HCT116 (cell line): ENCODE measurements at regions not wholly inside any gene's neighbourhood (a gene's known extent, or its start where the extent isn't known, plus 50 kb on each side); places are given as distances from the start of the nearest gene placed in this dataset.

Experiments used
- ATAC-seq: fragments of 200-7000 bp; cut with Tn5 transposase; 2 replicates; pipeline ENCODE4 v1.9.1; 2020; ENCODE audit warnings: mild to moderate bottlenecking, moderate library complexity
- BruUV-seq: library from RNA; stranded (reverse); fragments of 400-500 nt; replicated peaks from 2 replicates; lab custom pipeline; 2021; lab: Mats Ljungman, UMichigan
- CTCF ChIA-PET: fragments of 300-600 bp; sonication (Branson Sonifier 250); formaldehyde crosslinking; loops from one replicate; lab custom pipeline; 2021; ENCODE audit warnings: antibody characterized with exemption; lab: Charles Lee
- POLR2A ChIA-PET: fragments of 300-600, 350-600 bp; sonication (Branson Sonifier 250); formaldehyde crosslinking; loops from one replicate; lab custom pipeline; 2021; ENCODE audit warnings: antibody characterized with exemption; lab: Charles Lee
- RAD21 ChIA-PET, 2 experiments: fragments of 300-600 bp; sonication (Branson Sonifier 250); formaldehyde crosslinking; loops; one replicate each; lab custom pipeline; 2023; ENCODE audit warnings: low total read pairs in 2 of 2; ENCODE audit not compliant: uncharacterized antibody in 2 of 2, unreplicated experiment in 2 of 2, low non-redundant PET in 1 of 2; lab: Charles Lee
- DNase-seq: peaks from one replicate; pipeline ENCODE4 v3.0.0-alpha.2; 2010; ENCODE audit warnings: low read depth, low spot score
- H2AFZ ChIP-seq: fragments of 200-600 bp; shearing (Covaris generic), sonication (generic); 2 replicates; pipeline ENCODE4 v1.6.1; 2017; ENCODE audit warnings: low read depth, mixed run types, mixed read lengths, antibody characterized with exemption, low read length; ENCODE audit not compliant: poor library complexity, severe bottlenecking
- H3K27ac ChIP-seq: 2 replicates; pipeline ENCODE4 v1.5.1; 2012; ENCODE audit warnings: low read depth, low read length
- H3K27me3 ChIP-seq: fragments of 200-600 bp; sonication (generic); 2 replicates; pipeline ENCODE4 v1.6.1; 2016; ENCODE audit warnings: mixed run types, low read length, mixed read lengths; ENCODE audit not compliant: insufficient read depth
- H3K36me3 ChIP-seq, 2 experiments: fragments of 200-500 bp in 1 of 2; fragments of 200-600 bp in 1 of 2; sonication (Bioruptor generic) in 1 of 2; sonication (generic) in 1 of 2; 2 replicates each; pipeline versions ENCODE4 v1.5.1 to v1.6.1; 2014 to 2016; ENCODE audit warnings: low read length in 2 of 2, inconsistent platforms in 1 of 2, mixed read lengths in 1 of 2, mixed run types in 1 of 2; ENCODE audit not compliant: insufficient read depth in 2 of 2, control insufficient read depth in 1 of 2
- H3K4me1 ChIP-seq, 2 experiments: fragments of 200-600 bp in 1 of 2; sonication (generic) in 1 of 2; 2 replicates each; pipeline versions ENCODE4 v1.5.1 to v1.6.1; 2012 to 2017; ENCODE audit warnings: low read length in 2 of 2, inconsistent platforms in 1 of 2, mild to moderate bottlenecking in 1 of 2, mixed read lengths in 1 of 2, mixed run types in 1 of 2, moderate library complexity in 1 of 2; ENCODE audit not compliant: insufficient read depth in 2 of 2, control insufficient read depth in 1 of 2
- H3K4me2 ChIP-seq: fragments of 200-600 bp; sonication (generic); 2 replicates; pipeline ENCODE4 v1.6.1; 2017; ENCODE audit warnings: mixed run types, low read length, mixed read lengths
- H3K4me3 ChIP-seq, 2 experiments: fragments of 200-600 bp in 1 of 2; sonication (generic) in 1 of 2; replicated peaks in 1 of 2; 2 replicates each; pipeline ENCODE4 v1.5.1; 2011 to 2016; ENCODE audit warnings: low read length in 2 of 2, control low read depth in 1 of 2, low read depth in 1 of 2, mild to moderate bottlenecking in 1 of 2, mixed read lengths in 1 of 2, mixed run types in 1 of 2
- H3K79me2 ChIP-seq: fragments of 200-600 bp; sonication (generic); 2 replicates; pipeline ENCODE4 v1.6.1; 2017; ENCODE audit warnings: mild to moderate bottlenecking, mixed run types, low read length, moderate library complexity, mixed read lengths; ENCODE audit not compliant: insufficient read depth
- H3K9ac ChIP-seq: fragments of 200-600 bp; sonication (generic); 2 replicates; pipeline ENCODE4 v1.6.1; 2016; ENCODE audit warnings: low read length, mixed read lengths
- H3K9me2 ChIP-seq: fragments of 200-600 bp; sonication (generic), shearing (Covaris generic); 2 replicates; pipeline ENCODE4 v1.6.1; 2017; ENCODE audit warnings: mixed run types, mild to moderate bottlenecking, moderate library complexity; ENCODE audit not compliant: insufficient read depth
- H3K9me3 ChIP-seq, 2 experiments: fragments of 200-500 bp in 1 of 2; fragments of 200-600 bp in 1 of 2; sonication (Bioruptor generic) in 1 of 2; sonication (generic) in 1 of 2; 2 replicates each; pipeline ENCODE4 v1.6.1; 2014 to 2017; ENCODE audit warnings: low read length in 2 of 2, mixed read lengths in 2 of 2, inconsistent platforms in 1 of 2, low read depth in 1 of 2, mild to moderate bottlenecking in 1 of 2, mixed run types in 1 of 2, moderate library complexity in 1 of 2; ENCODE audit not compliant: control insufficient read depth in 1 of 2, insufficient read depth in 1 of 2
- H4K20me1 ChIP-seq: fragments of 200-600 bp; sonication (generic), shearing (Covaris generic); 2 replicates; pipeline ENCODE4 v1.6.1; 2017; ENCODE audit warnings: mixed run types, mild to moderate bottlenecking, moderate library complexity; ENCODE audit not compliant: insufficient read depth
- CBX3 ChIP-seq: IDR thresholded peaks from 2 replicates; pipeline ENCODE4 v1.6.1; 2012; ENCODE audit warnings: low read depth
- CEBPB ChIP-seq: IDR thresholded peaks from 2 replicates; pipeline ENCODE4 v1.6.1; 2012; ENCODE audit warnings: low read depth
- FOSL1 ChIP-seq: IDR thresholded peaks from 2 replicates; pipeline ENCODE4 v1.6.1; 2012; ENCODE audit warnings: low read depth
- JUND ChIP-seq: IDR thresholded peaks from 2 replicates; pipeline ENCODE4 v1.6.1; 2012
- POLR2A ChIP-seq: IDR thresholded peaks from 2 replicates; pipeline ENCODE4 v1.7.0; 2011; ENCODE audit warnings: borderline replicate concordance; ENCODE audit not compliant: insufficient read depth, insufficient read length; ENCODE audit errors: extremely low read depth
- POLR2AphosphoS5 ChIP-seq: IDR thresholded peaks from 2 replicates; pipeline ENCODE4 v1.6.1; 2011; ENCODE audit warnings: mild to moderate bottlenecking, low read depth, low read length, moderate library complexity
- RAD21 ChIP-seq: IDR thresholded peaks from 2 replicates; pipeline ENCODE4 v1.6.1; 2012; ENCODE audit warnings: low read depth, mild to moderate bottlenecking
- YY1 ChIP-seq: IDR thresholded peaks from 2 replicates; pipeline ENCODE4 v1.6.1; 2011; ENCODE audit warnings: low read length, low read depth, moderate library complexity, mild to moderate bottlenecking; ENCODE audit not compliant: insufficient replicate concordance; ENCODE audit errors: extremely low read depth
- ZNF274 ChIP-seq: fragments of 200-500 bp; sonication (Bioruptor generic); IDR thresholded peaks from 2 replicates; pipeline ENCODE4 v1.6.1; 2014; ENCODE audit warnings: mild to moderate bottlenecking, low read depth, low read length, inconsistent platforms
- intact Hi-C: fragments of 100-400 bp; cut with micrococcal nuclease; formaldehyde crosslinking; loops from 2 replicates; pipeline ENCODE4 v1.10.0; 2022
- TF ChIP-seq, protein P1 (sequence below), 3 experiments: fragments of 200-600 bp in 1 of 3; sonication (generic) in 1 of 3; IDR thresholded peaks in 2 of 3; conservative IDR thresholded peaks in 1 of 3; 2 replicates each; pipeline ENCODE4 v1.5.1; 2012 to 2017; ENCODE audit warnings: low read depth in 2 of 3, low read length in 2 of 3, antibody characterized with exemption in 1 of 3, borderline replicate concordance in 1 of 3, control low read depth in 1 of 3, mild to moderate bottlenecking in 1 of 3, mixed read lengths in 1 of 3, mixed run types in 1 of 3, moderate library complexity in 1 of 3; ENCODE audit not compliant: insufficient read depth in 1 of 3
- TF ChIP-seq, protein P2 (sequence below): IDR thresholded peaks from 2 replicates; pipeline ENCODE4 v1.6.1; 2012; ENCODE audit warnings: low read depth
- TF ChIP-seq, protein P3 (sequence below): IDR thresholded peaks from 2 replicates; pipeline ENCODE4 v1.6.1; 2011; ENCODE audit warnings: mild to moderate bottlenecking, low read length, moderate library complexity; ENCODE audit not compliant: insufficient replicate concordance; ENCODE audit errors: extremely low read depth

DNA sequence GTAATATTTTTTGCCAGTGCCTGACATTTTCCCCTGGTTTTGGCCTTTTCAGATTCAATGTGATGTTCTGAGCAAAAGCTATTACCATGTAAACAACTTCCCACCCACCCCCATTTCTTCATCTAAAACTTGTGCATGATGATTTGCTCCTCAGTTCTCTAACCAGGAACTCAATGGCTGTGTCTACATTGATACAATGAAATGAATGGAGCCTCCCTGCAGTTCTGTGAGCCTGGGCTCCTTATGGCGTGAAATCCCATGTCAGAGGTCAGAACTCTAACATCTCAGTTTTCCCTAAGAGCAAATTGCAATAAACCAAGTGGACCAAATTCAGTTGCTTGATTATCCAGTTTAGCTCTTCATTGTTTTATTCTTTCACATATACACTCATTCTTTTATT lies 534.8 kb upstream of the LCORL start:
- Histone ChIP-seq H4K20me1 (no peaks in the 10 kb centered on the region), H3K9ac (no peak overlapping the region), H3K9me3 (no peaks in the 10 kb centered on the region), H3K27me3 (no peaks in the 10 kb centered on the region), H3K4me2 (no peak overlapping the region), H2AFZ (no peak overlapping the region), H3K9me2 (no peaks in the 10 kb centered on the region), H3K36me3 (no peaks in the 10 kb centered on the region), H3K27ac (no peak overlapping the region), H3K4me1 (no peaks in the 10 kb centered on the region), H3K79me2 (no peaks in the 10 kb centered on the region), H3K4me3 (no peak overlapping the region)
- no peak for TF ChIP-seq POLR2A
- no peak for TF ChIP-seq POLR2AphosphoS5
- no peak for TF ChIP-seq RAD21
- TF ChIP-seq, protein P1, sequence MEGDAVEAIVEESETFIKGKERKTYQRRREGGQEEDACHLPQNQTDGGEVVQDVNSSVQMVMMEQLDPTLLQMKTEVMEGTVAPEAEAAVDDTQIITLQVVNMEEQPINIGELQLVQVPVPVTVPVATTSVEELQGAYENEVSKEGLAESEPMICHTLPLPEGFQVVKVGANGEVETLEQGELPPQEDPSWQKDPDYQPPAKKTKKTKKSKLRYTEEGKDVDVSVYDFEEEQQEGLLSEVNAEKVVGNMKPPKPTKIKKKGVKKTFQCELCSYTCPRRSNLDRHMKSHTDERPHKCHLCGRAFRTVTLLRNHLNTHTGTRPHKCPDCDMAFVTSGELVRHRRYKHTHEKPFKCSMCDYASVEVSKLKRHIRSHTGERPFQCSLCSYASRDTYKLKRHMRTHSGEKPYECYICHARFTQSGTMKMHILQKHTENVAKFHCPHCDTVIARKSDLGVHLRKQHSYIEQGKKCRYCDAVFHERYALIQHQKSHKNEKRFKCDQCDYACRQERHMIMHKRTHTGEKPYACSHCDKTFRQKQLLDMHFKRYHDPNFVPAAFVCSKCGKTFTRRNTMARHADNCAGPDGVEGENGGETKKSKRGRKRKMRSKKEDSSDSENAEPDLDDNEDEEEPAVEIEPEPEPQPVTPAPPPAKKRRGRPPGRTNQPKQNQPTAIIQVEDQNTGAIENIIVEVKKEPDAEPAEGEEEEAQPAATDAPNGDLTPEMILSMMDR (IDR thresholded peaks at IDR 0.05 in 2 of 3, conservative IDR thresholded peaks at IDR 0.05 in 1 of 3; ENCODE audit: borderline replicate concordance in 1 of 3, insufficient read depth in 1 of 3, low read depth in 2 of 3, low read length in 2 of 3) = no peak
- BruUV-seq = no TSS peak
- intact Hi-C loops = no loop called here
- RAD21 ChIA-PET = no interaction called here
- DNase-seq (no peak), ATAC-seq (no peak)
- POLR2A ChIA-PET = no interaction called here
- CTCF ChIA-PET = no interaction called here

DNA sequence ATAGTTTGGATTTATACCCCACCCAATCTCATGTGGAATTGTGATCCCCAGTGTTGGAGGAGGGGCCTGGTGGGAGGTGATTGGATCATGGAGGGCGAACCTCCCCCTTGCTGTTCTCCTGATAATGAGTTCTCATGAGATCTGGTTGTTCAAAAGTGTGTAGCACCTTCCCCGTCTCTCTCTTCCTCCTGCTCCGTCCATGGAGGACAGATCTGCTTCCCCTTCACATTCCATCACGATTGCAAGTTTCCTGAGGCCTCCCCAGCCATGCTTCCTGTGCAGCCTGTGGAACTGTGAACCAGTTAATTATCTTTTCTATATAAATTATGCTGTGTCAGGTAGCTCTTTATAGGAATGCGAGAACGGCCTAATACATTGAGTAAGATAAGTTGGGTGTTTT lies 518.8 kb upstream of the LCORL start:
- intact Hi-C loops = no loop called here
- H3K4me2 ChIP-seq = no peak overlapping the region
- TF ChIP-seq CBX3 (no peak), FOSL1 (no peak), JUND (no peak), CEBPB (no peak), YY1 (no peak), ZNF274 (no peak)
- TF ChIP-seq, protein P2, sequence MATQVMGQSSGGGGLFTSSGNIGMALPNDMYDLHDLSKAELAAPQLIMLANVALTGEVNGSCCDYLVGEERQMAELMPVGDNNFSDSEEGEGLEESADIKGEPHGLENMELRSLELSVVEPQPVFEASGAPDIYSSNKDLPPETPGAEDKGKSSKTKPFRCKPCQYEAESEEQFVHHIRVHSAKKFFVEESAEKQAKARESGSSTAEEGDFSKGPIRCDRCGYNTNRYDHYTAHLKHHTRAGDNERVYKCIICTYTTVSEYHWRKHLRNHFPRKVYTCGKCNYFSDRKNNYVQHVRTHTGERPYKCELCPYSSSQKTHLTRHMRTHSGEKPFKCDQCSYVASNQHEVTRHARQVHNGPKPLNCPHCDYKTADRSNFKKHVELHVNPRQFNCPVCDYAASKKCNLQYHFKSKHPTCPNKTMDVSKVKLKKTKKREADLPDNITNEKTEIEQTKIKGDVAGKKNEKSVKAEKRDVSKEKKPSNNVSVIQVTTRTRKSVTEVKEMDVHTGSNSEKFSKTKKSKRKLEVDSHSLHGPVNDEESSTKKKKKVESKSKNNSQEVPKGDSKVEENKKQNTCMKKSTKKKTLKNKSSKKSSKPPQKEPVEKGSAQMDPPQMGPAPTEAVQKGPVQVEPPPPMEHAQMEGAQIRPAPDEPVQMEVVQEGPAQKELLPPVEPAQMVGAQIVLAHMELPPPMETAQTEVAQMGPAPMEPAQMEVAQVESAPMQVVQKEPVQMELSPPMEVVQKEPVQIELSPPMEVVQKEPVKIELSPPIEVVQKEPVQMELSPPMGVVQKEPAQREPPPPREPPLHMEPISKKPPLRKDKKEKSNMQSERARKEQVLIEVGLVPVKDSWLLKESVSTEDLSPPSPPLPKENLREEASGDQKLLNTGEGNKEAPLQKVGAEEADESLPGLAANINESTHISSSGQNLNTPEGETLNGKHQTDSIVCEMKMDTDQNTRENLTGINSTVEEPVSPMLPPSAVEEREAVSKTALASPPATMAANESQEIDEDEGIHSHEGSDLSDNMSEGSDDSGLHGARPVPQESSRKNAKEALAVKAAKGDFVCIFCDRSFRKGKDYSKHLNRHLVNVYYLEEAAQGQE = no peak
- TF ChIP-seq, protein P3, sequence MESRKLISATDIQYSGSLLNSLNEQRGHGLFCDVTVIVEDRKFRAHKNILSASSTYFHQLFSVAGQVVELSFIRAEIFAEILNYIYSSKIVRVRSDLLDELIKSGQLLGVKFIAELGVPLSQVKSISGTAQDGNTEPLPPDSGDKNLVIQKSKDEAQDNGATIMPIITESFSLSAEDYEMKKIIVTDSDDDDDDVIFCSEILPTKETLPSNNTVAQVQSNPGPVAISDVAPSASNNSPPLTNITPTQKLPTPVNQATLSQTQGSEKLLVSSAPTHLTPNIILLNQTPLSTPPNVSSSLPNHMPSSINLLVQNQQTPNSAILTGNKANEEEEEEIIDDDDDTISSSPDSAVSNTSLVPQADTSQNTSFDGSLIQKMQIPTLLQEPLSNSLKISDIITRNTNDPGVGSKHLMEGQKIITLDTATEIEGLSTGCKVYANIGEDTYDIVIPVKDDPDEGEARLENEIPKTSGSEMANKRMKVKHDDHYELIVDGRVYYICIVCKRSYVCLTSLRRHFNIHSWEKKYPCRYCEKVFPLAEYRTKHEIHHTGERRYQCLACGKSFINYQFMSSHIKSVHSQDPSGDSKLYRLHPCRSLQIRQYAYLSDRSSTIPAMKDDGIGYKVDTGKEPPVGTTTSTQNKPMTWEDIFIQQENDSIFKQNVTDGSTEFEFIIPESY = no peak

More for the DNA sequence above, 518.8 kb upstream of the LCORL start:
- POLR2A ChIA-PET = no interaction called here
- no peak for DNase-seq
- Histone ChIP-seq H3K9ac (no peak overlapping the region), H3K4me3 (no peak overlapping the region), H3K4me1 (no peaks in the 10 kb centered on the region), H3K36me3 (no peaks in the 10 kb centered on the region), H3K79me2 (no peaks in the 10 kb centered on the region), H2AFZ (no peak overlapping the region), H3K27me3 (no peaks in the 10 kb centered on the region), H3K9me3 (no peaks in the 10 kb centered on the region), H4K20me1 (no peaks in the 10 kb centered on the region), H3K9me2 (no peaks in the 10 kb centered on the region), H3K27ac (no peak overlapping the region)
- no TSS peak for BruUV-seq
- RAD21 ChIA-PET = no interaction called here
- CTCF ChIA-PET = no interaction called here
- ATAC-seq = no peak
